B cell (primary cell): ENCODE measurements at regions not wholly inside any gene's neighbourhood (a gene's known extent, or its start where the extent isn't known, plus 50 kb on each side); places are given as distances from the start of the nearest gene placed in this dataset.

ENCODE experiments used
- ATAC-seq: fragments of 200-7000 bp; cut with Tn5 transposase; one replicate; pipeline ENCODE4 v1.10.0; 2021; ENCODE audit warnings: low read depth, mild to moderate bottlenecking, moderate number of reproducible peaks, moderate library complexity
- CTCF ChIA-PET: fragments of 350-600 bp; sonication (Branson Sonifier 250); formaldehyde crosslinking; loops from one replicate; lab custom pipeline; 2021; ENCODE audit warnings: antibody characterized with exemption, inconsistent platforms; lab: Charles Lee
- POLR2A ChIA-PET: fragments of 350-600 bp; sonication (Branson Sonifier 250); formaldehyde crosslinking; loops from one replicate; lab custom pipeline; 2021; ENCODE audit warnings: antibody characterized with exemption; lab: Charles Lee
- DNase-seq: peaks from one replicate; pipeline ENCODE4 v3.0.0; 2013
- H2AFZ ChIP-seq: 2 replicates; pipeline ENCODE4 v1.6.1; 2012; ENCODE audit warnings: mild to moderate bottlenecking, low read depth, low read length; ENCODE audit not compliant: insufficient read depth, poor library complexity, severe bottlenecking
- H3K27ac ChIP-seq, 2 donors: 1 replicate in 1 of 2; 2 replicates in 1 of 2; pipeline ENCODE4 v1.5.1; 2012 to 2013; ENCODE audit warnings: low read length in 2 of 2, mild to moderate bottlenecking in 2 of 2, moderate library complexity in 1 of 2
- H3K27me3 ChIP-seq, 4 experiments: fragments of 200-600 bp in 1 of 4; sonication (generic) in 1 of 4; replicated peaks in 1 of 4; 1 replicate in 2 of 4; 2 replicates in 2 of 4; pipeline versions ENCODE4 v1.6.1 to v1.7.0; 2013 to 2016; ENCODE audit warnings: low read length in 3 of 4, mild to moderate bottlenecking in 2 of 4, mixed read lengths in 1 of 4, moderate library complexity in 1 of 4; ENCODE audit not compliant: insufficient read depth in 4 of 4, control insufficient read depth in 3 of 4; ENCODE audit errors: control extremely low read depth in 1 of 4
- H3K36me3 ChIP-seq, 2 experiments: replicated peaks in 1 of 2; 1 replicate in 1 of 2; 2 replicates in 1 of 2; pipeline versions ENCODE4 v1.6.1 to v1.7.1; 2013; ENCODE audit warnings: low read length in 1 of 2; ENCODE audit not compliant: insufficient read depth in 2 of 2, control insufficient read depth in 1 of 2; ENCODE audit errors: control extremely low read depth in 1 of 2, extremely low read depth in 1 of 2
- H3K4me1 ChIP-seq, 2 donors: fragments of 200-600 bp in 1 of 2; sonication (generic) in 1 of 2; 1 replicate in 1 of 2; 2 replicates in 1 of 2; pipeline versions ENCODE4 v1.5.1 to v1.6.1; 2013 to 2017; ENCODE audit warnings: low read length in 2 of 2; ENCODE audit not compliant: control insufficient read depth in 2 of 2, insufficient read depth in 2 of 2
- H3K4me2 ChIP-seq: replicated peaks from 2 replicates; pipeline ENCODE3; 2012; ENCODE audit warnings: mild to moderate bottlenecking, low read depth, low read length; ENCODE audit not compliant: poor library complexity, severe bottlenecking
- H3K4me3 ChIP-seq, 5 experiments: fragments of 200-600 bp in 1 of 5; sonication (generic) in 1 of 5; 1 replicate in 3 of 5; 2 replicates in 2 of 5; pipeline versions ENCODE4 v1.5.1 to v1.7.0; 2011 to 2016; ENCODE audit warnings: low read length in 4 of 5, mild to moderate bottlenecking in 4 of 5, low read depth in 2 of 5, control low read depth in 1 of 5, moderate library complexity in 1 of 5; ENCODE audit not compliant: insufficient read depth in 1 of 5; ENCODE audit errors: control extremely low read depth in 1 of 5, extremely low read depth in 1 of 5
- H3K79me2 ChIP-seq: fragments of 200-600 bp; sonication (generic); one replicate; pipeline ENCODE4 v1.6.0; 2016; ENCODE audit warnings: low read length; ENCODE audit not compliant: control insufficient read depth, insufficient read depth
- H3K9ac ChIP-seq: fragments of 200-600 bp; sonication (generic); 2 replicates; pipeline ENCODE4 v1.6.1; 2017; ENCODE audit warnings: mild to moderate bottlenecking, low read length, moderate library complexity
- H3K9me3 ChIP-seq, 3 donors: one replicate each; pipeline versions ENCODE4 v1.6.1 to v1.7.1; 2013; ENCODE audit warnings: low read length in 2 of 3; ENCODE audit not compliant: control insufficient read depth in 2 of 3, insufficient read depth in 1 of 3; ENCODE audit errors: control extremely low read depth in 1 of 3
- H4K20me1 ChIP-seq: 2 replicates; pipeline ENCODE4 v1.6.0; 2012; ENCODE audit warnings: mild to moderate bottlenecking, low read length; ENCODE audit not compliant: insufficient read depth, control insufficient read depth, poor library complexity, severe bottlenecking
- H3K27ac Mint-ChIP-seq: one replicate; pipeline ENCODE4 v1.8.0; 2021; ENCODE audit warnings: mixed read lengths
- H3K27me3 Mint-ChIP-seq: one replicate; pipeline ENCODE4 v1.8.0; 2021; ENCODE audit warnings: mixed read lengths
- H3K4me1 Mint-ChIP-seq: one replicate; pipeline ENCODE4 v1.8.0; 2021; ENCODE audit warnings: mixed read lengths
- H3K4me3 Mint-ChIP-seq: one replicate; pipeline ENCODE4 v1.8.0; 2021; ENCODE audit warnings: mixed read lengths
- H3K9me3 Mint-ChIP-seq: one replicate; pipeline ENCODE4 v1.8.0; 2022; ENCODE audit warnings: mixed read lengths; ENCODE audit not compliant: insufficient read depth
- CTCF ChIP-seq: fragments of 200-600 bp; IDR thresholded peaks from one replicate; pipeline ENCODE4 v1.8.0; 2022; ENCODE audit warnings: antibody characterized with exemption, mild to moderate bottlenecking
- EZH2 ChIP-seq: IDR thresholded peaks from 2 replicates; pipeline ENCODE4 v1.6.1; 2012; ENCODE audit warnings: borderline replicate concordance, low read depth, mild to moderate bottlenecking, moderate library complexity, low read length; ENCODE audit not compliant: insufficient read depth, poor library complexity, severe bottlenecking
- WGBS: methylation state at CpG from one replicate; pipeline ENCODE4 v1.1.5; 2013; ENCODE audit warnings: missing lambda C conversion rate; ENCODE audit not compliant: insufficient coverage; 5-methylcytosine and 5-hydroxymethylcytosine counted together
- intact Hi-C: fragments of 100-400 bp; cut with micrococcal nuclease; formaldehyde crosslinking; loops from one replicate; pipeline ENCODE4 v1.10.0; 2022

GRCh38 chr14:98721061-98721460 is 550.9 kb downstream of the BCL11B start:
- Mint-ChIP-seq H3K9me3 (no peaks in the 10 kb centered on the region), H3K4me3 (no peak overlapping the region), H3K27me3 (no peaks in the 10 kb centered on the region), H3K4me1 (no peaks in the 10 kb centered on the region), H3K27ac (no peak overlapping the region)
- Histone ChIP-seq H3K27me3 (no peaks in the 10 kb centered on the region), H4K20me1 (no peaks in the 10 kb centered on the region), H3K4me3 (no peak overlapping the region), H3K4me1 (no peaks in the 10 kb centered on the region), H3K9me3 (peaks cover 0 to 22% (median 0%) of the 10 kb centered on the region in 3 donors), H3K27ac (no peak overlapping the region), H3K79me2 (no peaks in the 10 kb centered on the region), H2AFZ (no peak overlapping the region), H3K4me2 (no peak overlapping the region), H3K36me3 (no peaks in the 10 kb centered on the region), H3K9ac (no peak overlapping the region)
- WGBS = 92% methylated on average over 1 of the region's 1 CpG
- intact Hi-C loops = no loop called here
- TF ChIP-seq EZH2 (no peak), CTCF (no peak)
- ChIA-PET CTCF (no interaction called here), POLR2A (no interaction called here)
- ATAC-seq (no peak), DNase-seq (no peak)

DNA sequence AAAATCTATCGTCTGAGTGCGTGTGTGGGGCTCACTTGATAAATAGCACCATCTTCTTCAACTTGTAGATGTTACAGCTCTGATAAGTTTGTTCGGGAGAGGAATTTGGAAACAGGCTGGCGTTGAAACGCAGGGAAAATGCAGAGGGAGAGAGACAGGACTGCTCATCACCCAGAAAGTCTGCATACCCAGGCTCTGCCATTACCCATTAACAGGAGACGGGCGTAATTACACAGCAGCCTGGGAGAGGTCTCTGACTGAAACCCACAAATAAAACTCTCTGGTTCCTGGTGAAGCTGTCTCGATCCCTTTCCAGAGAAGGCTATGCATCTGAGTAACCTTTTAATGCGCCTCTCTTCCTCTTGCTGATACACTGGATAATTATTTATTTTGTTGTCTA is 547.3 kb downstream of the BCL11B start:
- no peaks in the 10 kb centered on the region for H3K4me1 Mint-ChIP-seq
- Histone ChIP-seq H3K36me3 (no peaks in the 10 kb centered on the region), H3K27me3 (no peaks in the 10 kb centered on the region), H3K27ac (no peak overlapping the region), H3K4me2 (no peak overlapping the region), H3K9me3 (peaks cover 0 to 24% (median 0%) of the 10 kb centered on the region in 3 donors), H3K4me1 (no peaks in the 10 kb centered on the region), H3K4me3 (no peak overlapping the region), H2AFZ (no peak overlapping the region), H4K20me1 (no peaks in the 10 kb centered on the region), H3K79me2 (no peaks in the 10 kb centered on the region), H3K9ac (no peak overlapping the region)
- ATAC-seq (no peak), DNase-seq (no peak)
- H3K27me3 Mint-ChIP-seq = no peaks in the 10 kb centered on the region
- H3K4me3 Mint-ChIP-seq = no peak overlapping the region
- TF ChIP-seq EZH2 (no peak), CTCF (no peak)
- 100% methylated on average over 2 of the region's 9 CpGs for WGBS
- no peak overlapping the region for H3K27ac Mint-ChIP-seq
- intact Hi-C loops = no loop called here
- POLR2A ChIA-PET = no interaction called here
- CTCF ChIA-PET = no interaction called here
- H3K9me3 Mint-ChIP-seq = no peaks in the 10 kb centered on the region
